Neural progenitor cell (in vitro differentiated cells): ENCODE measurements at regions not wholly inside any gene's neighbourhood (a gene's known extent, or its start where the extent isn't known, plus 50 kb on each side); places are given as distances from the start of the nearest gene placed in this dataset.

Experiments used
- DNase-seq: peaks from one replicate; pipeline ENCODE4 v3.0.0-alpha.2; 2016; ENCODE audit warnings: low spot score
- H2AFZ ChIP-seq: fragments of 200-600 bp; sonication (generic); replicated peaks from 2 replicates; pipeline ENCODE4 v1.6.1; 2016; ENCODE audit warnings: antibody characterized with exemption
- H3F3A ChIP-seq: fragments of 200-600 bp; sonication (generic); 2 replicates; pipeline ENCODE4 v1.6.1; 2016; ENCODE audit warnings: antibody characterized with exemption, low read depth
- H3K27ac ChIP-seq: fragments of 200-600 bp; sonication (generic); 2 replicates; pipeline ENCODE4 v1.5.1; 2016; ENCODE audit warnings: mild to moderate bottlenecking
- H3K27me3 ChIP-seq: fragments of 200-600 bp; sonication (generic); 2 replicates; pipeline ENCODE4 v1.6.1; 2016; ENCODE audit warnings: mild to moderate bottlenecking, moderate library complexity
- H3K36me3 ChIP-seq: fragments of 200-600 bp; sonication (generic); 2 replicates; pipeline ENCODE4 v1.5.1; 2016
- H3K4me1 ChIP-seq: fragments of 200-600 bp; sonication (generic); 2 replicates; pipeline ENCODE4 v1.6.1; 2016; ENCODE audit warnings: mixed run types
- H3K4me2 ChIP-seq: fragments of 200-600 bp; sonication (generic); 2 replicates; pipeline ENCODE4 v1.6.1; 2016
- H3K4me3 ChIP-seq: fragments of 200-600 bp; sonication (generic); 2 replicates; pipeline ENCODE4 v1.5.1; 2016
- H3K79me2 ChIP-seq: fragments of 200-600 bp; sonication (generic); 2 replicates; pipeline ENCODE4 v1.6.1; 2016; ENCODE audit warnings: low read depth
- H3K9ac ChIP-seq: fragments of 200-600 bp; sonication (generic); 2 replicates; pipeline ENCODE4 v1.6.1; 2016
- H3K9me3 ChIP-seq: fragments of 200-600 bp; sonication (generic); 2 replicates; pipeline ENCODE4 v1.5.1; 2016; ENCODE audit warnings: low read depth
- H4K20me1 ChIP-seq: fragments of 200-600 bp; sonication (generic); 2 replicates; pipeline ENCODE4 v1.6.1; 2016; ENCODE audit warnings: low read depth
- H3K27ac Mint-ChIP-seq: 3 replicates; pipeline ENCODE4 v1.8.0; 2021; ENCODE audit warnings: mixed read lengths
- H3K27me3 Mint-ChIP-seq: 2 replicates; pipeline ENCODE4 v1.8.0; 2022; ENCODE audit warnings: low read depth, mild to moderate bottlenecking, inconsistent platforms, moderate library complexity, mixed read lengths; ENCODE audit not compliant: insufficient read depth
- H3K36me3 Mint-ChIP-seq: 3 replicates; pipeline ENCODE4 v1.8.0; 2021; ENCODE audit warnings: mixed read lengths
- H3K4me1 Mint-ChIP-seq: 3 replicates; pipeline ENCODE4 v1.8.0; 2021; ENCODE audit warnings: mixed read lengths
- H3K4me3 Mint-ChIP-seq: 3 replicates; pipeline ENCODE4 v1.8.0; 2021; ENCODE audit warnings: mild to moderate bottlenecking, moderate library complexity, mixed read lengths
- H3K9me3 Mint-ChIP-seq: 3 replicates; pipeline ENCODE4 v1.8.0; 2020; ENCODE audit warnings: mixed read lengths
- EZH2 ChIP-seq: fragments of 200-600 bp; sonication (generic); IDR thresholded peaks from 2 replicates; pipeline ENCODE4 v1.6.1; 2017; ENCODE audit warnings: antibody characterized with exemption, mild to moderate bottlenecking, moderate library complexity
- EZH2phosphoT487 ChIP-seq: fragments of 200-600 bp; sonication (generic); IDR thresholded peaks from 2 replicates; pipeline ENCODE4 v1.6.1; 2017; ENCODE audit warnings: antibody characterized with exemption
- TF ChIP-seq, protein P1 (sequence below): fragments of 200-600 bp; sonication (generic); IDR thresholded peaks from 2 replicates; pipeline ENCODE4 v1.5.1; 2017; ENCODE audit warnings: antibody characterized with exemption, mild to moderate bottlenecking

DNA sequence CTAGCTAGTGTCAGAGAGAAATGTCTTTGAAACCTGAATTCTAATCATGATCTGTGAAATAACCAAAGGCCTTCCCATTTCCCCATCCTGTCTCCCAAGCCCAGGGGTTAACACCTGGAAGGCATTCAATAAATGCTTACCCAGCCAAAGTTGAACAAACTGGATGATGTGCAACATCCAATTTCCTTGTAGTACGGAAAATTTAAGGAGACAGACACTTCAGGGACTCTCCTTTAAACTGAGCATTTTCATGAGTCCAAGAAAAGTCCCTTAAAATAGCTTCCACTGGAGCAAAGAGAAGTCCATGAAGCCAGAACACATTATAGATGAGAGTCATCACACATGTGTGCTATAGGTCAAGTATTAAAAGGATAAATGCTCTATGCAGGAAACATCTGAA, 271.2 kb downstream of the RAB28 start:
- H3K4me3 Mint-ChIP-seq, result no peak overlapping the region
- Histone ChIP-seq H3K9ac (no peak overlapping the region), H3K79me2 (no peaks in the 10 kb centered on the region), H3K27ac (no peak overlapping the region), H3K9me3 (no peaks in the 10 kb centered on the region), H3K27me3 (no peaks in the 10 kb centered on the region), H3K4me3 (no peak overlapping the region), H3K4me1 (no peaks in the 10 kb centered on the region), H3K4me2 (no peak overlapping the region), H4K20me1 (no peaks in the 10 kb centered on the region), H2AFZ (no peak overlapping the region), H3F3A (no peaks in the 10 kb centered on the region), H3K36me3 (no peaks in the 10 kb centered on the region)
- no peaks in the 10 kb centered on the region for H3K4me1 Mint-ChIP-seq
- no peaks in the 10 kb centered on the region for H3K9me3 Mint-ChIP-seq
- no peaks in the 10 kb centered on the region for H3K36me3 Mint-ChIP-seq
- H3K27me3 Mint-ChIP-seq, result peaks cover 4% of the 10 kb centered on the region
- no peak overlapping the region for H3K27ac Mint-ChIP-seq
- no peak for DNase-seq
- TF ChIP-seq EZH2phosphoT487 (no peak), EZH2 (no peak)
- TF ChIP-seq, protein P1, sequence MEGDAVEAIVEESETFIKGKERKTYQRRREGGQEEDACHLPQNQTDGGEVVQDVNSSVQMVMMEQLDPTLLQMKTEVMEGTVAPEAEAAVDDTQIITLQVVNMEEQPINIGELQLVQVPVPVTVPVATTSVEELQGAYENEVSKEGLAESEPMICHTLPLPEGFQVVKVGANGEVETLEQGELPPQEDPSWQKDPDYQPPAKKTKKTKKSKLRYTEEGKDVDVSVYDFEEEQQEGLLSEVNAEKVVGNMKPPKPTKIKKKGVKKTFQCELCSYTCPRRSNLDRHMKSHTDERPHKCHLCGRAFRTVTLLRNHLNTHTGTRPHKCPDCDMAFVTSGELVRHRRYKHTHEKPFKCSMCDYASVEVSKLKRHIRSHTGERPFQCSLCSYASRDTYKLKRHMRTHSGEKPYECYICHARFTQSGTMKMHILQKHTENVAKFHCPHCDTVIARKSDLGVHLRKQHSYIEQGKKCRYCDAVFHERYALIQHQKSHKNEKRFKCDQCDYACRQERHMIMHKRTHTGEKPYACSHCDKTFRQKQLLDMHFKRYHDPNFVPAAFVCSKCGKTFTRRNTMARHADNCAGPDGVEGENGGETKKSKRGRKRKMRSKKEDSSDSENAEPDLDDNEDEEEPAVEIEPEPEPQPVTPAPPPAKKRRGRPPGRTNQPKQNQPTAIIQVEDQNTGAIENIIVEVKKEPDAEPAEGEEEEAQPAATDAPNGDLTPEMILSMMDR, result no peak

DNA sequence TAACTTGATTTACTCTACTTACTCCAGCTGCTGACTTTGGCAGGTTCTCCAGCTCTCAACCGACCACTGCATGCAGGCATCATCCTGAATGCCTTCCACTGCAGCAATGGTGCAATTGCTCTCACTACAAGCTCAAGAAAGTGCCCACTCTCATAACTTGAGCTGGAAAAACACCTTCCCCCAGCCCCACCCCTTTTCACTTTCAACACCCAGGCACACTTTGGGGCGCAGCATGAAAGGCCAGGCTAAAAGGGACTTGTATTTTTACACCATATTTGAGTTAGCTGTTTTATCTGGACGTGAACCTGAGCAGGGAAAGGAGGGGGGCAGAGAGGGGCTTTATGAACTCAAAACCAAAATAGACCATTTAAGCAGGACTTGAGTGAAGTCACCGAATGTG, 274.5 kb downstream of the RAB28 start:
- Histone ChIP-seq H4K20me1 (no peaks in the 10 kb centered on the region), H3K9me3 (no peaks in the 10 kb centered on the region)
- H3K27me3 Mint-ChIP-seq, result no peaks in the 10 kb centered on the region

DNA sequence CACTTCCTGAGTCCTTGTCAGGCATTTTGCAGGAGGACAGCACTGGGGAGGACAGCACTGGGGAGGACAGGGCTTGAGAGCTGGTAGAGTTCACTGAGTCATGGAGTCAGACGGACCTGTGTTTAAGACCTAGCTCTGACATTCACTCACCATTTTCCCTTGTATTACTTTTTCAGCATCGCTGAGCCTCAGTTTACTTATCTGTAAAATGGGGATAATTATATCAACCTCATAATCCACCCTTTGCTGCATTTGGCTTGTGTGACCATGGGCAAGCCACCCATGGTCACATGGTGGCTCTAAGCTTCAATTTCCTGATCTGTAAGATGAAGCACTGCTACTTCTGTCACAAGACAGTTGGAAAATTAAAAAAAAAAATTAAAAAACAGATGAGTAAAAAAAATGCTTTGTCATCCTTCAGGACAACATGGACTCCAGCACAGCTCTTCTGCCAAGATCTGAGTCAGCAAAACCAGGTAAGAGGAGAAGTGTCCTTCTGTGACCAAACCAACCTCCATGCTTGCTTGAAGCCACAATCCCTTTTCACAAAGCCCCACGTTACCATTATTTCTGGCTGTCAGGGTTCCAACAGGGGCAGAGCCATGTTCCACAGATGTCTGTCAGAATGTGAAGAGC, 275.5 kb downstream of the RAB28 start:
- Histone ChIP-seq H3K4me1 (no peaks in the 10 kb centered on the region), H3K4me2 (no peak overlapping the region), H3F3A (no peaks in the 10 kb centered on the region), H3K36me3 (no peaks in the 10 kb centered on the region), H3K9ac (no peak overlapping the region), H2AFZ (no peak overlapping the region), H3K4me3 (no peak overlapping the region), H3K9me3 (no peaks in the 10 kb centered on the region), H3K79me2 (no peaks in the 10 kb centered on the region), H3K27ac (no peak overlapping the region), H3K27me3 (no peaks in the 10 kb centered on the region), H4K20me1 (no peaks in the 10 kb centered on the region)
- no peak overlapping the region for H3K27ac Mint-ChIP-seq
- H3K9me3 Mint-ChIP-seq, result no peaks in the 10 kb centered on the region
- no peaks in the 10 kb centered on the region for H3K36me3 Mint-ChIP-seq
- no peaks in the 10 kb centered on the region for H3K27me3 Mint-ChIP-seq
- no peak overlapping the region for H3K4me3 Mint-ChIP-seq
- DNase-seq, result no peak
- no peak for TF ChIP-seq EZH2
- TF ChIP-seq, protein P1, result no peak
- TF ChIP-seq EZH2phosphoT487, result no peak
- no peaks in the 10 kb centered on the region for H3K4me1 Mint-ChIP-seq

More for the DNA sequence above, 274.5 kb downstream of the RAB28 start:
- Histone ChIP-seq H3K4me1 (no peaks in the 10 kb centered on the region), H3K79me2 (no peaks in the 10 kb centered on the region), H3K4me3 (no peak overlapping the region), H3K27me3 (no peaks in the 10 kb centered on the region), H3K4me2 (no peak overlapping the region), H3K9ac (no peak overlapping the region), H2AFZ (no peak overlapping the region), H3K27ac (no peak overlapping the region), H3K36me3 (no peaks in the 10 kb centered on the region), H3F3A (no peaks in the 10 kb centered on the region)
- Mint-ChIP-seq H3K9me3 (no peaks in the 10 kb centered on the region), H3K27ac (no peak overlapping the region), H3K36me3 (no peaks in the 10 kb centered on the region), H3K4me3 (no peak overlapping the region), H3K4me1 (no peaks in the 10 kb centered on the region)
- TF ChIP-seq, protein P1, result no peak
- TF ChIP-seq EZH2phosphoT487 (no peak), EZH2 (no peak)
- no peak for DNase-seq
